ENCODE measurements at regions not wholly inside any gene's neighbourhood (a gene's known extent, or its start where the extent isn't known, plus 50 kb on each side); places are given as distances from the start of the nearest gene placed in this dataset.

GRCh38 chr5:107241841-107242240, 428.9 kb downstream of the EFNA5 start:
- Histone ChIP-seq H3K36me3 (ENCODE audit: control insufficient read depth in 4 of 4, insufficient read depth in 3 of 4, low read depth in 1 of 4, low read length in 3 of 4) (no peaks in the 10 kb centered on the region), H3K4me1 (ENCODE audit: control insufficient read depth in 4 of 4, insufficient read depth in 4 of 4, low read length in 3 of 4) (no peaks in the 10 kb centered on the region), H3K9me3 (ENCODE audit: control insufficient read depth in 4 of 4, low read length in 3 of 4) (no peaks in the 10 kb centered on the region), H3K4me3 (ENCODE audit: low read depth in 1 of 3, low read length in 3 of 3) (no peak overlapping the region), H3K27ac (ENCODE audit: low read depth in 1 of 2, low read length in 2 of 2) (no peak overlapping the region), H3K27me3 (ENCODE audit: control insufficient read depth in 4 of 4, insufficient read depth in 4 of 4, low read length in 3 of 4) (no peaks in the 10 kb centered on the region), H3K9ac (ENCODE audit: low read depth in 1 of 2, low read length in 2 of 2) (no peak overlapping the region)
- TF ChIP-seq RXRA (IDR thresholded peaks at IDR 0.05) (no peak), EGR1 (IDR thresholded peaks at IDR 0.05; ENCODE audit: low read depth in 2 of 2) (no peak), FOXA2 (IDR thresholded peaks at IDR 0.05) (no peak), GABPA (IDR thresholded peaks at IDR 0.05 in 1 of 2, conservative IDR thresholded peaks at IDR 0.05 in 1 of 2) (no peak)
- TF ChIP-seq, protein P1, sequence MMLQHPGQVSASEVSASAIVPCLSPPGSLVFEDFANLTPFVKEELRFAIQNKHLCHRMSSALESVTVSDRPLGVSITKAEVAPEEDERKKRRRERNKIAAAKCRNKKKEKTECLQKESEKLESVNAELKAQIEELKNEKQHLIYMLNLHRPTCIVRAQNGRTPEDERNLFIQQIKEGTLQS (IDR thresholded peaks at IDR 0.05): no peak
- WGBS: 31% methylated on average over 1 of the region's 1 CpG
- DNase-seq (ENCODE audit: low spot score): no peak

- H3K9ac ChIP-seq (ENCODE audit: low read depth in 1 of 2, low read length in 2 of 2): no peak overlapping the region
- no peak for TF ChIP-seq FOXA1 (IDR thresholded peaks at IDR 0.05)
- no peak for TF ChIP-seq TAF1 (conservative IDR thresholded peaks at IDR 0.05)
- TF ChIP-seq JUND (IDR thresholded peaks at IDR 0.05): no peak
- TF ChIP-seq SP1 (IDR thresholded peaks at IDR 0.05): no peak
- TF ChIP-seq HNF4A (conservative IDR thresholded peaks at IDR 0.05): no peak
- no peak for TF ChIP-seq NR2F2 (IDR thresholded peaks at IDR 0.05)
- TF ChIP-seq GABPA (IDR thresholded peaks at IDR 0.05 in 1 of 2, conservative IDR thresholded peaks at IDR 0.05 in 1 of 2): no peak
- TF ChIP-seq, protein P2, sequence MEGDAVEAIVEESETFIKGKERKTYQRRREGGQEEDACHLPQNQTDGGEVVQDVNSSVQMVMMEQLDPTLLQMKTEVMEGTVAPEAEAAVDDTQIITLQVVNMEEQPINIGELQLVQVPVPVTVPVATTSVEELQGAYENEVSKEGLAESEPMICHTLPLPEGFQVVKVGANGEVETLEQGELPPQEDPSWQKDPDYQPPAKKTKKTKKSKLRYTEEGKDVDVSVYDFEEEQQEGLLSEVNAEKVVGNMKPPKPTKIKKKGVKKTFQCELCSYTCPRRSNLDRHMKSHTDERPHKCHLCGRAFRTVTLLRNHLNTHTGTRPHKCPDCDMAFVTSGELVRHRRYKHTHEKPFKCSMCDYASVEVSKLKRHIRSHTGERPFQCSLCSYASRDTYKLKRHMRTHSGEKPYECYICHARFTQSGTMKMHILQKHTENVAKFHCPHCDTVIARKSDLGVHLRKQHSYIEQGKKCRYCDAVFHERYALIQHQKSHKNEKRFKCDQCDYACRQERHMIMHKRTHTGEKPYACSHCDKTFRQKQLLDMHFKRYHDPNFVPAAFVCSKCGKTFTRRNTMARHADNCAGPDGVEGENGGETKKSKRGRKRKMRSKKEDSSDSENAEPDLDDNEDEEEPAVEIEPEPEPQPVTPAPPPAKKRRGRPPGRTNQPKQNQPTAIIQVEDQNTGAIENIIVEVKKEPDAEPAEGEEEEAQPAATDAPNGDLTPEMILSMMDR (IDR thresholded peaks at IDR 0.05; ENCODE audit: low read depth, low read length, missing input control): no peak
- no peak for TF ChIP-seq EGR1 (IDR thresholded peaks at IDR 0.05; ENCODE audit: low read depth in 2 of 2)
- TF ChIP-seq REST (IDR thresholded peaks at IDR 0.05): no peak
- TF ChIP-seq, protein P3, sequence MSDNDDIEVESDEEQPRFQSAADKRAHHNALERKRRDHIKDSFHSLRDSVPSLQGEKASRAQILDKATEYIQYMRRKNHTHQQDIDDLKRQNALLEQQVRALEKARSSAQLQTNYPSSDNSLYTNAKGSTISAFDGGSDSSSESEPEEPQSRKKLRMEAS (IDR thresholded peaks at IDR 0.05): no peak
- no peak for TF ChIP-seq YY1 (IDR thresholded peaks at IDR 0.05)
- TF ChIP-seq FOXA2 (IDR thresholded peaks at IDR 0.05): no peak
- no peak for TF ChIP-seq ZBTB33 (IDR thresholded peaks at IDR 0.05)
- TF ChIP-seq RXRA (IDR thresholded peaks at IDR 0.05): no peak
- 90% methylated on average over 6 of the region's 6 CpGs for WGBS
These were observed 435.6 kb downstream of the EFNA5 start for GRCh38 chr5:107235167-107235566.

More at GRCh38 chr5:107235167-107235566, 435.6 kb downstream of the EFNA5 start:
- no peaks in the 10 kb centered on the region for H3K27me3 ChIP-seq (ENCODE audit: control insufficient read depth in 4 of 4, insufficient read depth in 4 of 4, low read length in 3 of 4)
- no peaks in the 10 kb centered on the region for H3K4me1 ChIP-seq (ENCODE audit: control insufficient read depth in 4 of 4, insufficient read depth in 4 of 4, low read length in 3 of 4)
- no peaks in the 10 kb centered on the region for H3K9me3 ChIP-seq (ENCODE audit: control insufficient read depth in 4 of 4, low read length in 3 of 4)
- H3K36me3 ChIP-seq (ENCODE audit: control insufficient read depth in 4 of 4, insufficient read depth in 3 of 4, low read depth in 1 of 4, low read length in 3 of 4): no peaks in the 10 kb centered on the region
- H3K4me3 ChIP-seq (ENCODE audit: low read depth in 1 of 3, low read length in 3 of 3): no peak overlapping the region
- DNase-seq (ENCODE audit: low spot score): no peak
- no peak overlapping the region for H3K27ac ChIP-seq (ENCODE audit: low read depth in 1 of 2, low read length in 2 of 2)

Data from liver (tissue), 8 donors.